Activated T-cell treated with anti-CD3 and anti-CD28 coated beads, Interleukin-2, amount 50 U/mL, for 4 hours (primary cell): ENCODE measurements at regions not wholly inside any gene's neighbourhood (a gene's known extent, or its start where the extent isn't known, plus 50 kb on each side); places are given as distances from the start of the nearest gene placed in this dataset.

Experiments
- ATAC-seq, 2 donors: fragments of 200-7000 bp; cut with Tn5 transposase; one replicate each; pipeline ENCODE4 v1.10.0; 2021
- DNase-seq: peaks from one replicate; pipeline ENCODE4 v3.0.0-alpha.2; 2020
- H3K27me3 Mint-ChIP-seq: one replicate; pipeline ENCODE4 v1.8.0; 2021; ENCODE audit warnings: low read depth, mixed read lengths
- H3K36me3 Mint-ChIP-seq: one replicate; pipeline ENCODE4 v1.8.0; 2022; ENCODE audit warnings: mixed read lengths; ENCODE audit not compliant: insufficient read depth
- H3K4me1 Mint-ChIP-seq: one replicate; pipeline ENCODE4 v1.8.0; 2021; ENCODE audit warnings: low read depth, mixed read lengths
- H3K4me3 Mint-ChIP-seq: one replicate; pipeline ENCODE4 v1.8.0; 2021; ENCODE audit warnings: mild to moderate bottlenecking, moderate library complexity, mixed read lengths
- H3K9me3 Mint-ChIP-seq: one replicate; pipeline ENCODE4 v1.8.0; 2021; ENCODE audit warnings: mixed read lengths

- Mint-ChIP-seq H3K4me1 (no peaks in the 10 kb centered on the region), H3K4me3 (no peak overlapping the region), H3K27me3 (peaks cover 5% of the 10 kb centered on the region), H3K36me3 (no peaks in the 10 kb centered on the region), H3K9me3 (no peaks in the 10 kb centered on the region)
- ATAC-seq (no peak), DNase-seq (no peak)
Observed at GRCh38 chr3:17936736-17937480, 194.5 kb upstream of the TBC1D5 start.

- no peak for DNase-seq
- no peak overlapping the region for H3K4me3 Mint-ChIP-seq
Observed at GRCh38 chr3:17935222-17935621, 192.8 kb upstream of the TBC1D5 start.

GRCh38 chr3:17932136-17932771 lies 189.8 kb upstream of the TBC1D5 start:
- Mint-ChIP-seq H3K4me3 (no peak overlapping the region), H3K9me3 (no peaks in the 10 kb centered on the region), H3K36me3 (no peaks in the 10 kb centered on the region), H3K4me1 (no peaks in the 10 kb centered on the region), H3K27me3 (peaks cover 5% of the 10 kb centered on the region)
- DNase-seq (no peak), ATAC-seq (no peak)

More at GRCh38 chr3:17935222-17935621, 192.8 kb upstream of the TBC1D5 start:
- no peaks in the 10 kb centered on the region for H3K9me3 Mint-ChIP-seq
- no peaks in the 10 kb centered on the region for H3K4me1 Mint-ChIP-seq
- H3K36me3 Mint-ChIP-seq: no peaks in the 10 kb centered on the region
- peaks cover 5% of the 10 kb centered on the region for H3K27me3 Mint-ChIP-seq
- ATAC-seq: no peak

- Mint-ChIP-seq H3K4me3 (no peak overlapping the region), H3K27me3 (peaks cover 5% of the 10 kb centered on the region), H3K4me1 (no peaks in the 10 kb centered on the region), H3K36me3 (no peaks in the 10 kb centered on the region), H3K9me3 (no peaks in the 10 kb centered on the region)
- DNase-seq (no peak), ATAC-seq (no peak)
Observed at GRCh38 chr3:17931131-17931530, 188.7 kb upstream of the TBC1D5 start.

GRCh38 chr3:17928502-17929145 lies 186.2 kb upstream of the TBC1D5 start:
- Mint-ChIP-seq H3K36me3 (no peaks in the 10 kb centered on the region), H3K27me3 (peaks cover 2% of the 10 kb centered on the region), H3K4me3 (no peak overlapping the region), H3K9me3 (no peaks in the 10 kb centered on the region), H3K4me1 (no peaks in the 10 kb centered on the region)
- ATAC-seq: no peak
- no peak for DNase-seq

- Mint-ChIP-seq H3K4me1 (no peaks in the 10 kb centered on the region), H3K4me3 (no peak overlapping the region), H3K9me3 (no peaks in the 10 kb centered on the region), H3K27me3 (peaks cover 2% of the 10 kb centered on the region), H3K36me3 (no peaks in the 10 kb centered on the region)
- DNase-seq: no peak
- ATAC-seq: no peak
Observed at GRCh38 chr3:17927036-17927435, 184.6 kb upstream of the TBC1D5 start.

GRCh38 chr3:17915341-17915740 lies 172.9 kb upstream of the TBC1D5 start:
- Mint-ChIP-seq H3K4me3 (no peak overlapping the region), H3K4me1 (no peaks in the 10 kb centered on the region), H3K27me3 (peaks cover 16% of the 10 kb centered on the region), H3K9me3 (no peaks in the 10 kb centered on the region), H3K36me3 (no peaks in the 10 kb centered on the region)
- no peak for DNase-seq
- ATAC-seq: no peak

- no peaks in the 10 kb centered on the region for H3K4me1 Mint-ChIP-seq
- no peaks in the 10 kb centered on the region for H3K36me3 Mint-ChIP-seq
- H3K9me3 Mint-ChIP-seq: no peaks in the 10 kb centered on the region
- ATAC-seq (no peak), DNase-seq (no peak)
- no peak overlapping the region for H3K4me3 Mint-ChIP-seq
- peaks cover 8% of the 10 kb centered on the region for H3K27me3 Mint-ChIP-seq
Observed at GRCh38 chr3:17913359-17913758, 170.9 kb upstream of the TBC1D5 start.

- H3K9me3 Mint-ChIP-seq: no peaks in the 10 kb centered on the region
- peaks cover 8% of the 10 kb centered on the region for H3K27me3 Mint-ChIP-seq
- ATAC-seq: no peak
- no peaks in the 10 kb centered on the region for H3K36me3 Mint-ChIP-seq
- no peak overlapping the region for H3K4me3 Mint-ChIP-seq
- no peaks in the 10 kb centered on the region for H3K4me1 Mint-ChIP-seq
- DNase-seq: no peak
Observed at GRCh38 chr3:17911986-17912760, 169.7 kb upstream of the TBC1D5 start.

GRCh38 chr3:17910922-17911321 lies 168.5 kb upstream of the TBC1D5 start:
- Mint-ChIP-seq H3K4me3 (no peak overlapping the region), H3K27me3 (peaks cover 3% of the 10 kb centered on the region), H3K9me3 (no peaks in the 10 kb centered on the region), H3K36me3 (no peaks in the 10 kb centered on the region), H3K4me1 (no peaks in the 10 kb centered on the region)
- no peak for ATAC-seq
- no peak for DNase-seq

- Mint-ChIP-seq H3K4me3 (no peak overlapping the region), H3K27me3 (peaks cover 3% of the 10 kb centered on the region), H3K9me3 (no peaks in the 10 kb centered on the region), H3K4me1 (no peaks in the 10 kb centered on the region), H3K36me3 (no peaks in the 10 kb centered on the region)
- no peak for DNase-seq
- no peak for ATAC-seq
Observed at GRCh38 chr3:17909714-17910113, 167.3 kb upstream of the TBC1D5 start.

GRCh38 chr3:17908399-17909191 lies 166.2 kb upstream of the TBC1D5 start:
- H3K4me3 Mint-ChIP-seq: no peak overlapping the region
- no peaks in the 10 kb centered on the region for H3K36me3 Mint-ChIP-seq
- peaks cover 3% of the 10 kb centered on the region for H3K27me3 Mint-ChIP-seq
- no peak for ATAC-seq
- no peaks in the 10 kb centered on the region for H3K4me1 Mint-ChIP-seq
- H3K9me3 Mint-ChIP-seq: no peaks in the 10 kb centered on the region
- DNase-seq: no peak

- Mint-ChIP-seq H3K4me3 (no peak overlapping the region), H3K36me3 (no peaks in the 10 kb centered on the region), H3K9me3 (no peaks in the 10 kb centered on the region), H3K27me3 (peaks cover 3% of the 10 kb centered on the region), H3K4me1 (no peaks in the 10 kb centered on the region)
- DNase-seq (no peak), ATAC-seq (no peak)
Observed at GRCh38 chr3:17905996-17906395, 163.6 kb upstream of the TBC1D5 start.

GRCh38 chr3:17901893-17902292 lies 159.5 kb upstream of the TBC1D5 start:
- Mint-ChIP-seq H3K4me1 (no peaks in the 10 kb centered on the region), H3K4me3 (no peak overlapping the region), H3K36me3 (no peaks in the 10 kb centered on the region), H3K9me3 (peaks cover 4% of the 10 kb centered on the region), H3K27me3 (peaks cover 3% of the 10 kb centered on the region)
- DNase-seq (no peak), ATAC-seq (no peak)
